ENCODE measurements at regions not wholly inside any gene's neighbourhood (a gene's known extent, or its start where the extent isn't known, plus 50 kb on each side); places are given as distances from the start of the nearest gene placed in this dataset.

GRCh38 chr11:119816660-119817059, 87.7 kb upstream of the NECTIN1 start:
- Histone ChIP-seq H3K27me3 (no peaks in the 10 kb centered on the region), H3K9me3 (no peaks in the 10 kb centered on the region), H3K27ac (no peak overlapping the region), H3K36me3 (no peaks in the 10 kb centered on the region), H3K4me1 (no peaks in the 10 kb centered on the region), H3K4me3 (replicated peaks in 1 of 3) (no peak overlapping the region)
- no peak for DNase-seq
- 71 to 74% methylated on average over 2 of the region's 2 CpGs for WGBS, 2 donors
- TF ChIP-seq POLR2A (IDR thresholded peaks at IDR 0.05): no peak
- TF ChIP-seq, protein P1, sequence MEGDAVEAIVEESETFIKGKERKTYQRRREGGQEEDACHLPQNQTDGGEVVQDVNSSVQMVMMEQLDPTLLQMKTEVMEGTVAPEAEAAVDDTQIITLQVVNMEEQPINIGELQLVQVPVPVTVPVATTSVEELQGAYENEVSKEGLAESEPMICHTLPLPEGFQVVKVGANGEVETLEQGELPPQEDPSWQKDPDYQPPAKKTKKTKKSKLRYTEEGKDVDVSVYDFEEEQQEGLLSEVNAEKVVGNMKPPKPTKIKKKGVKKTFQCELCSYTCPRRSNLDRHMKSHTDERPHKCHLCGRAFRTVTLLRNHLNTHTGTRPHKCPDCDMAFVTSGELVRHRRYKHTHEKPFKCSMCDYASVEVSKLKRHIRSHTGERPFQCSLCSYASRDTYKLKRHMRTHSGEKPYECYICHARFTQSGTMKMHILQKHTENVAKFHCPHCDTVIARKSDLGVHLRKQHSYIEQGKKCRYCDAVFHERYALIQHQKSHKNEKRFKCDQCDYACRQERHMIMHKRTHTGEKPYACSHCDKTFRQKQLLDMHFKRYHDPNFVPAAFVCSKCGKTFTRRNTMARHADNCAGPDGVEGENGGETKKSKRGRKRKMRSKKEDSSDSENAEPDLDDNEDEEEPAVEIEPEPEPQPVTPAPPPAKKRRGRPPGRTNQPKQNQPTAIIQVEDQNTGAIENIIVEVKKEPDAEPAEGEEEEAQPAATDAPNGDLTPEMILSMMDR (IDR thresholded peaks at IDR 0.05): no peak
- intact Hi-C loops (cut with DNase I): no loop called here

DNA sequence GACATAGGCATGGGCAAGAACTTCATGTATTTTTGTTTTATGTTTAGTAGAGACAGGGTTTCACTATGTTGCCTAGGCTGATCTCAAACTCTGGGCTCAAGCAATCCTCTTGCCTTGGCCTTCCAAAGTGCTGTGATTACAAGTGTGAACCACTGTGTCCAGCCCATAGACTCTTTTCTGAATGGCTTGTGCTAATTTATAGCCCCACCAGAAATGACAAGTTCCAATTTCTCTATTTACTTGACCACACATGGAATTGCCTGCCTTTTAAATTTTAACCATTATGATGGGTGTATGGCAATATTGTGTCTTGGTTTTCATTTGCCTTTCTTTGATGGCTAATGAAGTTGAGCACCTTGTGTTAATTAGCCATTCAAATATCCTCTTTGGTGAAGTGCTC, 85.8 kb upstream of the NECTIN1 start:
- Histone ChIP-seq H3K4me1 (no peaks in the 10 kb centered on the region), H3K9me3 (no peaks in the 10 kb centered on the region), H3K4me3 (replicated peaks in 1 of 3) (no peak overlapping the region), H3K36me3 (no peaks in the 10 kb centered on the region), H3K27ac (no peak overlapping the region), H3K27me3 (no peaks in the 10 kb centered on the region)
- no peak for DNase-seq
- intact Hi-C loops (cut with DNase I): no loop called here
- no peak for TF ChIP-seq POLR2A (IDR thresholded peaks at IDR 0.05)
- TF ChIP-seq, protein P1 (IDR thresholded peaks at IDR 0.05): no peak

DNA sequence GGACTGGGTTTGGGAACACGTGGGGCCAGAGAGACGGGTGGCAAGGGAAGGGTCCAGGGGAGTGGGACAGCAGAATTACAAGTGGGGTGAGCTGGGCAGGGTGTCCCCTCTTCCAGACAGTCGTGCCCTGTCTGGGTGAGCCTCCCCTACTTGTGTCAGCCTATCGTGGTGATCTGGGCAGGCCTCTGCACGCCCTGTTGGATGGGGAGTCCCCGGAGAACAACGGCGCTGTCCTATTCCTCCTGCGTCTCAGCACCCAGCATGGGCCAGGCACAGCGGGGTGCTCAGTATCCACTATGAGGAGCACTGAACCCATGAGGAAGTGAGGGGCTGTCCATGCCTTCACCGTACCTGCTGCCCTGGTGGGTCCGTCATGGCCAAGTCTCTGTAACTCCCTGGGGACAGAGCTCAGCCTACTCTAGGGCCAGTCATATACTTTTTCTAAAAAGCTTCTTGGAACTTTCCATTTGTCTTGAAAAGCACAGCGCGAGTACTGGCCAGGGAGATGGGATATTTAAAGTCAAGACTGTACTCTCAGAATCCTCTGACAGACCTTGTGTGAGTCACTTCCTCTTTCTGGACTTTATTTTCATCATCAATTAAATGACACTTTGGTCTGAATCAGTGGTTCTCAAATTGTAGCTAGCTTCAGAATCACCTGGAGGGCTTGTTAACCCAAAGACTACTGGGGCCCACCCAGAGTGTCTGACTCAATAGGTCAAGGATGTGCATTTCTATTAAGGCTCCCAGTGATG, 81.7 kb upstream of the NECTIN1 start:
- intact Hi-C loops (cut with DNase I): no loop called here
- no peak for TF ChIP-seq POLR2A (IDR thresholded peaks at IDR 0.05)
- TF ChIP-seq, protein P1 (IDR thresholded peaks at IDR 0.05): no peak
- Histone ChIP-seq H3K4me1 (no peaks in the 10 kb centered on the region), H3K36me3 (no peaks in the 10 kb centered on the region), H3K4me3 (replicated peaks in 1 of 3) (no peak overlapping the region), H3K27me3 (no peaks in the 10 kb centered on the region), H3K9me3 (no peaks in the 10 kb centered on the region), H3K27ac (no peak overlapping the region)
- 86 to 90% methylated on average over 14 of the region's 14 CpGs for WGBS, 2 donors
- DNase-seq: no peak

GRCh38 chr11:119809346-119809745, 80.3 kb upstream of the NECTIN1 start:
- H3K4me1 ChIP-seq: no peaks in the 10 kb centered on the region
- 59 to 66% methylated on average over 7 of the region's 7 CpGs for WGBS, 2 donors
- no peak overlapping the region for H3K4me3 ChIP-seq (replicated peaks in 1 of 3)
- H3K27ac ChIP-seq: no peak overlapping the region
- H3K27me3 ChIP-seq: no peaks in the 10 kb centered on the region
- intact Hi-C loops (cut with DNase I): no loop called here
- no peak for DNase-seq
- TF ChIP-seq, protein P1 (IDR thresholded peaks at IDR 0.05): no peak
- TF ChIP-seq POLR2A (IDR thresholded peaks at IDR 0.05): no peak
- no peaks in the 10 kb centered on the region for H3K36me3 ChIP-seq
- no peaks in the 10 kb centered on the region for H3K9me3 ChIP-seq

DNA sequence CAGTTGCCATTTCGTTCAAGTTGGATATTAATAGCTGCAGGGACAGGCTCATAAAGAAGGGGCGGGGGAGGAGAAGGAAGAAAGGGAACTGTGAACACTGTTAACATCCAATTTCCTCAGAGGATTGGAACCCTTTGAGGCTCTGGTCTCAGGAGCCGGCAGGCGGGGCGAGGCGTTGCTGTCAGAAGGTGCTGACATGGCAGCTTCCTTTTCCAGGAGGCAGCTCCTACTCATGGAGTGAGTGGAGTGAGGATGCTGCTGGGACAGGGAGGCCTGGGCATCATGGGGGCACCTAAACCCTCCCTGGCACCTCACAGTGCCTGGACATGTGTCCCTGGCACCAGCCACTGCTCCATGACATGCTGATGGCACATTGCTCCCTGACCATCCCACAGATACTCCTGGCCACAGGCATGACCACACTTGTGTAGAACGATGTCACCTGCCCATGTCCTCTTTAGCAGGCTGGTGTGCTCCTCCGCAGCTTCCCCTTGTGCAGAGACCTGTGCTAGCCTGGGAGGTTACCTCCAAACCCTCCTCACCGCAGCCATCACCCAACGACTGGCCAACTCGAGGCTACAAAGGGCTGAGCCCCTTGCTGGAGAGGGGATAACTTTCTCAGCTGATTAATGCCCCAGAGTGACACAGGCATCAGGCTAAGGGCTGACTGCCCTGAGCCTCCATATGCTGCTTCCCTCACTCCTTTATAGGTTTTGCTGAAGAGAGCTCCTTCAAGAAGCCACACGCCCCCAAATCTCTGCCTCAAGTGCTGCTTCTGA, 79.6 kb upstream of the NECTIN1 start:
- H3K4me1 ChIP-seq: no peaks in the 10 kb centered on the region
- intact Hi-C loops (cut with DNase I): no loop called here
- WGBS, 2 donors: 71 to 77% methylated on average over 11 to 12 of the region's 12 CpGs
- no peaks in the 10 kb centered on the region for H3K36me3 ChIP-seq
- no peak for DNase-seq
- no peak overlapping the region for H3K27ac ChIP-seq
- H3K4me3 ChIP-seq (replicated peaks in 1 of 3): no peak overlapping the region
- no peaks in the 10 kb centered on the region for H3K27me3 ChIP-seq
- TF ChIP-seq POLR2A (IDR thresholded peaks at IDR 0.05): no peak
- TF ChIP-seq, protein P1 (IDR thresholded peaks at IDR 0.05): no peak
- H3K9me3 ChIP-seq: no peaks in the 10 kb centered on the region
